CD4-positive, alpha-beta T cell treated with Interleukin-17A for 1 hour (primary cell): ENCODE measurements at regions not wholly inside any gene's neighbourhood (a gene's known extent, or its start where the extent isn't known, plus 50 kb on each side); places are given as distances from the start of the nearest gene placed in this dataset.

Source experiments
- DNase-seq: peaks from one replicate; pipeline ENCODE4 v3.0.0-alpha.2; 2020

- DNase-seq, result no peak
Observed at GRCh38 chr1:58367217-58367616, 179.3 kb downstream of the OMA1 start.

- no peak for DNase-seq
Observed at GRCh38 chr1:58365328-58365727, 181.2 kb downstream of the OMA1 start.

GRCh38 chr1:58363585-58363984 is 182.9 kb downstream of the OMA1 start:
- DNase-seq, result no peak

- DNase-seq, result no peak
Observed at GRCh38 chr1:58361134-58361533, 185.4 kb downstream of the OMA1 start.

GRCh38 chr1:58358346-58358745 is 188.2 kb downstream of the OMA1 start:
- no peak for DNase-seq

- no peak for DNase-seq
Observed at GRCh38 chr1:58356402-58356801, 190.1 kb downstream of the OMA1 start.

GRCh38 chr1:58353168-58353567 is 193.4 kb downstream of the OMA1 start:
- DNase-seq, result no peak

GRCh38 chr1:58352476-58353092 is 193.9 kb downstream of the OMA1 start:
- no peak for DNase-seq

- no peak for DNase-seq
Observed at GRCh38 chr1:58346036-58346355, 200.5 kb downstream of the OMA1 start.

- no peak for DNase-seq
Observed at GRCh38 chr1:58345215-58346035, 201.1 kb downstream of the OMA1 start.

- no peak for DNase-seq
Observed at GRCh38 chr1:58340185-58340584, 206.3 kb downstream of the OMA1 start.

GRCh38 chr1:58338081-58338480 is 208.4 kb downstream of the OMA1 start:
- no peak for DNase-seq

GRCh38 chr1:58333511-58333910 is 213.0 kb downstream of the OMA1 start:
- no peak for DNase-seq

GRCh38 chr1:58331156-58331555 is 215.4 kb downstream of the OMA1 start:
- no peak for DNase-seq

- DNase-seq, result no peak
Observed at GRCh38 chr1:58325866-58326265, 220.7 kb downstream of the OMA1 start.

GRCh38 chr1:58324558-58324957 is 222.0 kb downstream of the OMA1 start:
- no peak for DNase-seq

- DNase-seq, result no peak
Observed at GRCh38 chr1:58318157-58319005, 228.1 kb downstream of the OMA1 start.

- no peak for DNase-seq
Observed at GRCh38 chr1:58317694-58318093, 228.8 kb downstream of the OMA1 start.

- no peak for DNase-seq
Observed at GRCh38 chr1:58317086-58317485, 229.4 kb downstream of the OMA1 start.

GRCh38 chr1:58316141-58316540 is 230.4 kb downstream of the OMA1 start:
- DNase-seq, result no peak

GRCh38 chr1:58312971-58313563 is 233.5 kb downstream of the OMA1 start:
- no peak for DNase-seq

- DNase-seq, result no peak
Observed at GRCh38 chr1:58312461-58312860, 234.1 kb downstream of the OMA1 start.

GRCh38 chr1:58310881-58311280 is 235.6 kb downstream of the OMA1 start:
- DNase-seq, result no peak
